Right lobe of liver (tissue), 4 donors: ENCODE measurements at regions not wholly inside any gene's neighbourhood (a gene's known extent, or its start where the extent isn't known, plus 50 kb on each side); places are given as distances from the start of the nearest gene placed in this dataset.

Experiments
- POLR2A ChIP-seq: fragments of 450-650 bp; IDR thresholded peaks from one replicate; pipeline ENCODE4 v1.6.1; 2017; ENCODE audit warnings: antibody characterized with exemption, mild to moderate bottlenecking
- TF ChIP-seq, protein P1 (sequence below), 4 donors: fragments of 200-600 bp in 3 of 4; fragments of 450-650 bp in 1 of 4; IDR thresholded peaks; one replicate each; pipeline versions ENCODE4 v1.5.1 to v1.8.0; 2016 to 2022; ENCODE audit warnings: antibody characterized with exemption in 4 of 4, mild to moderate bottlenecking in 2 of 4
- donor health status: DM: no; HTN: no; CAD: no.
- donor health status: DM: no; HTN: no; CAD: no.
- donor health status: DM: no; HTN: yes; CAD: no.

- no peak for TF ChIP-seq POLR2A
- TF ChIP-seq, protein P1, sequence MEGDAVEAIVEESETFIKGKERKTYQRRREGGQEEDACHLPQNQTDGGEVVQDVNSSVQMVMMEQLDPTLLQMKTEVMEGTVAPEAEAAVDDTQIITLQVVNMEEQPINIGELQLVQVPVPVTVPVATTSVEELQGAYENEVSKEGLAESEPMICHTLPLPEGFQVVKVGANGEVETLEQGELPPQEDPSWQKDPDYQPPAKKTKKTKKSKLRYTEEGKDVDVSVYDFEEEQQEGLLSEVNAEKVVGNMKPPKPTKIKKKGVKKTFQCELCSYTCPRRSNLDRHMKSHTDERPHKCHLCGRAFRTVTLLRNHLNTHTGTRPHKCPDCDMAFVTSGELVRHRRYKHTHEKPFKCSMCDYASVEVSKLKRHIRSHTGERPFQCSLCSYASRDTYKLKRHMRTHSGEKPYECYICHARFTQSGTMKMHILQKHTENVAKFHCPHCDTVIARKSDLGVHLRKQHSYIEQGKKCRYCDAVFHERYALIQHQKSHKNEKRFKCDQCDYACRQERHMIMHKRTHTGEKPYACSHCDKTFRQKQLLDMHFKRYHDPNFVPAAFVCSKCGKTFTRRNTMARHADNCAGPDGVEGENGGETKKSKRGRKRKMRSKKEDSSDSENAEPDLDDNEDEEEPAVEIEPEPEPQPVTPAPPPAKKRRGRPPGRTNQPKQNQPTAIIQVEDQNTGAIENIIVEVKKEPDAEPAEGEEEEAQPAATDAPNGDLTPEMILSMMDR (IDR thresholded peaks at IDR 0.05) = no peak
Measured at GRCh38 chr14:96949594-96949993, 152.4 kb downstream of the VRK1 start.
